ENCODE measurements at regions not wholly inside any gene's neighbourhood (a gene's known extent, or its start where the extent isn't known, plus 50 kb on each side); places are given as distances from the start of the nearest gene placed in this dataset.

DNA sequence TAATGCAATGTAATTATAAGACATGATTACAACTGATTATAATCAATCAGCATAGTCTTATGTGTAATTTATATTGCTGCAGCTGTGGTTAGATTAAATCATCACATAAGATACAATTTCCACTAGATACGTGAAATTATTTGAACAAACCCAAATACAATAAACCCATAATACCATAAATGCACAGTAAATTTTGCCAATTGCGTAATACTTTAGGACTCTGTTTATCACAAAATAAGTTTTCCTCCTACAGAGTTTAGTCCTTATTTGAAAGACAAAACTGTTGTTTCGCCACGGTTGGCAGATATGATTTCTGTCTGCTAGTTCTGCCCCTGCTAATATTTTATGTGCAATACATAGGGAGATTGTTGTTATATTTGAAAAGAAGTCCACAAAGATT is 895.9 kb upstream of the ADGRL4 start:
- H3K4me1 ChIP-seq (ENCODE audit: insufficient read depth, low read length), result no peaks in the 10 kb centered on the region
- no peak overlapping the region for H3K9ac ChIP-seq (ENCODE audit: insufficient read depth, low read depth, low read length)
- FAIRE-seq (no peak), DNase-seq (ENCODE audit: low spot score) (no peak), ATAC-seq (no peak)
- WGBS (ENCODE audit: low lambda C conversion rate), result 18% methylated on average over 4 of the region's 4 CpGs
- no peak overlapping the region for H3K4me2 ChIP-seq (ENCODE audit: low read depth, low read length)
- POLR2A ChIA-PET, result no interaction called here
- H3K79me2 ChIP-seq (ENCODE audit: insufficient read depth, low read length), result no peaks in the 10 kb centered on the region
- CTCF ChIA-PET (ENCODE audit: low intra/inter-chr PET ratio, low total read pairs), result no interaction called here
- H4K20me1 ChIP-seq (ENCODE audit: insufficient read depth, low read length), result no peaks in the 10 kb centered on the region
- no peak overlapping the region for H3K4me3 ChIP-seq (replicated peaks in 1 of 3; ENCODE audit: insufficient read depth in 1 of 3, low read depth in 2 of 3, low read length in 3 of 3)
- intact Hi-C loops (cut with micrococcal nuclease; ENCODE audit: unreplicated experiment), result no loop called here
- H2AFZ ChIP-seq (ENCODE audit: low read length), result no peak overlapping the region
- H3K27me3 ChIP-seq (ENCODE audit: control insufficient read depth in 1 of 2, insufficient read depth in 2 of 2, low read length in 2 of 2), result no peaks in the 10 kb centered on the region
- H3K36me3 ChIP-seq (replicated peaks in 1 of 2; ENCODE audit: control insufficient read depth in 1 of 2, insufficient read depth in 2 of 2, low read length in 2 of 2), result no peaks in the 10 kb centered on the region
- H3K27ac ChIP-seq (ENCODE audit: extremely low read length, insufficient read depth, low read length), result no peak overlapping the region
- H3K9me3 ChIP-seq (ENCODE audit: low read length), result peaks cover 90% of the 10 kb centered on the region
- TF ChIP-seq GATAD1 (CRISPR knock-in tag; IDR thresholded peaks at IDR 0.05) (no peak), CEBPB (IDR thresholded peaks at IDR 0.05; ENCODE audit: borderline replicate concordance, low read depth, low read length) (peak; percentile 55; the same call in 1 of the 2 replicates)
- no TSS peak for BruUV-seq (replicated peaks)
- in situ Hi-C loops (cut with HindIII; ENCODE audit: extremely low pct_ligation_motif_present, low pct_unique_long_range_greater_than_20kb), result no loop called here

DNA sequence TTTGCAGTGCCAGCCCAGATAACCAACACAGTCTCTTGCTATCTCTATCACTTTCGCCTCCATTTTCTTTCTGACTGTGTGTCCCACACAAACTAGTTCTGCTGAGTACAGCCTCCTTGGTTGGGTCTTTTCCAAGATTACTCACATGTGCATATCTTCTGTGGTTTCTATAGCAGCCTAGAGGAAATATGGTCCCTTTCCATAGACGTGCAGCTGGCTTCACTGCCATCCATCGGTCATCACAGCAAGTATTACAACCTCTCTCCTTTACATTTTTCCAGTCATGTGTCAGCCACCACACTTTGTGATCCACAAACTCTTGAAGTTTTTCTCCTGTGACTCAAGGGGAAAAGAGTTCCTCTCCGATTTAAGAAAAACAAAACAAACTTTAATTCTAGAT is 893.4 kb upstream of the ADGRL4 start:
- Histone ChIP-seq H4K20me1 (ENCODE audit: insufficient read depth, low read length) (no peaks in the 10 kb centered on the region), H3K9ac (ENCODE audit: insufficient read depth, low read depth, low read length) (no peak overlapping the region), H3K9me3 (ENCODE audit: low read length) (peaks cover 88% of the 10 kb centered on the region), H3K27me3 (ENCODE audit: control insufficient read depth in 1 of 2, insufficient read depth in 2 of 2, low read length in 2 of 2) (no peaks in the 10 kb centered on the region; a peak in 1 of 5 replicates), H3K27ac (ENCODE audit: extremely low read length, insufficient read depth, low read length) (no peak overlapping the region), H3K4me1 (ENCODE audit: insufficient read depth, low read length) (no peaks in the 10 kb centered on the region), H3K4me3 (replicated peaks in 1 of 3; ENCODE audit: insufficient read depth in 1 of 3, low read depth in 2 of 3, low read length in 3 of 3) (no peak overlapping the region), H2AFZ (ENCODE audit: low read length) (no peak overlapping the region), H3K36me3 (replicated peaks in 1 of 2; ENCODE audit: control insufficient read depth in 1 of 2, insufficient read depth in 2 of 2, low read length in 2 of 2) (no peaks in the 10 kb centered on the region), H3K79me2 (ENCODE audit: insufficient read depth, low read length) (no peaks in the 10 kb centered on the region), H3K4me2 (ENCODE audit: low read depth, low read length) (no peak overlapping the region)
- WGBS (ENCODE audit: low lambda C conversion rate), result 5% methylated on average over 4 of the region's 4 CpGs
- in situ Hi-C loops (cut with HindIII; ENCODE audit: extremely low pct_ligation_motif_present, low pct_unique_long_range_greater_than_20kb), result no loop called here
- POLR2A ChIA-PET, result no interaction called here
- DNase-seq (ENCODE audit: low spot score) (no peak), ATAC-seq (no peak), FAIRE-seq (no peak)
- intact Hi-C loops (cut with micrococcal nuclease; ENCODE audit: unreplicated experiment), result no loop called here
- CTCF ChIA-PET (ENCODE audit: low intra/inter-chr PET ratio, low total read pairs), result no interaction called here
- BruUV-seq (replicated peaks), result no TSS peak
- TF ChIP-seq STAG1 (CRISPR knock-in tag; IDR thresholded peaks at IDR 0.05), result no peak
- no peak for TF ChIP-seq HNRNPH1 (optimal IDR thresholded peaks at IDR 0.05; ENCODE audit: low read depth, low read length)
- no peak for TF ChIP-seq YY1 (IDR thresholded peaks at IDR 0.05; ENCODE audit: insufficient read depth, insufficient replicate concordance, low read depth, low read length)
- TF ChIP-seq, protein P1, sequence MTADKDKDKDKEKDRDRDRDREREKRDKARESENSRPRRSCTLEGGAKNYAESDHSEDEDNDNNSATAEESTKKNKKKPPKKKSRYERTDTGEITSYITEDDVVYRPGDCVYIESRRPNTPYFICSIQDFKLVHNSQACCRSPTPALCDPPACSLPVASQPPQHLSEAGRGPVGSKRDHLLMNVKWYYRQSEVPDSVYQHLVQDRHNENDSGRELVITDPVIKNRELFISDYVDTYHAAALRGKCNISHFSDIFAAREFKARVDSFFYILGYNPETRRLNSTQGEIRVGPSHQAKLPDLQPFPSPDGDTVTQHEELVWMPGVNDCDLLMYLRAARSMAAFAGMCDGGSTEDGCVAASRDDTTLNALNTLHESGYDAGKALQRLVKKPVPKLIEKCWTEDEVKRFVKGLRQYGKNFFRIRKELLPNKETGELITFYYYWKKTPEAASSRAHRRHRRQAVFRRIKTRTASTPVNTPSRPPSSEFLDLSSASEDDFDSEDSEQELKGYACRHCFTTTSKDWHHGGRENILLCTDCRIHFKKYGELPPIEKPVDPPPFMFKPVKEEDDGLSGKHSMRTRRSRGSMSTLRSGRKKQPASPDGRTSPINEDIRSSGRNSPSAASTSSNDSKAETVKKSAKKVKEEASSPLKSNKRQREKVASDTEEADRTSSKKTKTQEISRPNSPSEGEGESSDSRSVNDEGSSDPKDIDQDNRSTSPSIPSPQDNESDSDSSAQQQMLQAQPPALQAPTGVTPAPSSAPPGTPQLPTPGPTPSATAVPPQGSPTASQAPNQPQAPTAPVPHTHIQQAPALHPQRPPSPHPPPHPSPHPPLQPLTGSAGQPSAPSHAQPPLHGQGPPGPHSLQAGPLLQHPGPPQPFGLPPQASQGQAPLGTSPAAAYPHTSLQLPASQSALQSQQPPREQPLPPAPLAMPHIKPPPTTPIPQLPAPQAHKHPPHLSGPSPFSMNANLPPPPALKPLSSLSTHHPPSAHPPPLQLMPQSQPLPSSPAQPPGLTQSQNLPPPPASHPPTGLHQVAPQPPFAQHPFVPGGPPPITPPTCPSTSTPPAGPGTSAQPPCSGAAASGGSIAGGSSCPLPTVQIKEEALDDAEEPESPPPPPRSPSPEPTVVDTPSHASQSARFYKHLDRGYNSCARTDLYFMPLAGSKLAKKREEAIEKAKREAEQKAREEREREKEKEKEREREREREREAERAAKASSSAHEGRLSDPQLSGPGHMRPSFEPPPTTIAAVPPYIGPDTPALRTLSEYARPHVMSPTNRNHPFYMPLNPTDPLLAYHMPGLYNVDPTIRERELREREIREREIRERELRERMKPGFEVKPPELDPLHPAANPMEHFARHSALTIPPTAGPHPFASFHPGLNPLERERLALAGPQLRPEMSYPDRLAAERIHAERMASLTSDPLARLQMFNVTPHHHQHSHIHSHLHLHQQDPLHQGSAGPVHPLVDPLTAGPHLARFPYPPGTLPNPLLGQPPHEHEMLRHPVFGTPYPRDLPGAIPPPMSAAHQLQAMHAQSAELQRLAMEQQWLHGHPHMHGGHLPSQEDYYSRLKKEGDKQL (CRISPR knock-in tag; IDR thresholded peaks at IDR 0.05; ENCODE audit: low read depth), result no peak
- no peak for TF ChIP-seq ZNF160 (CRISPR knock-in tag; IDR thresholded peaks at IDR 0.05)
- TF ChIP-seq, protein P2, sequence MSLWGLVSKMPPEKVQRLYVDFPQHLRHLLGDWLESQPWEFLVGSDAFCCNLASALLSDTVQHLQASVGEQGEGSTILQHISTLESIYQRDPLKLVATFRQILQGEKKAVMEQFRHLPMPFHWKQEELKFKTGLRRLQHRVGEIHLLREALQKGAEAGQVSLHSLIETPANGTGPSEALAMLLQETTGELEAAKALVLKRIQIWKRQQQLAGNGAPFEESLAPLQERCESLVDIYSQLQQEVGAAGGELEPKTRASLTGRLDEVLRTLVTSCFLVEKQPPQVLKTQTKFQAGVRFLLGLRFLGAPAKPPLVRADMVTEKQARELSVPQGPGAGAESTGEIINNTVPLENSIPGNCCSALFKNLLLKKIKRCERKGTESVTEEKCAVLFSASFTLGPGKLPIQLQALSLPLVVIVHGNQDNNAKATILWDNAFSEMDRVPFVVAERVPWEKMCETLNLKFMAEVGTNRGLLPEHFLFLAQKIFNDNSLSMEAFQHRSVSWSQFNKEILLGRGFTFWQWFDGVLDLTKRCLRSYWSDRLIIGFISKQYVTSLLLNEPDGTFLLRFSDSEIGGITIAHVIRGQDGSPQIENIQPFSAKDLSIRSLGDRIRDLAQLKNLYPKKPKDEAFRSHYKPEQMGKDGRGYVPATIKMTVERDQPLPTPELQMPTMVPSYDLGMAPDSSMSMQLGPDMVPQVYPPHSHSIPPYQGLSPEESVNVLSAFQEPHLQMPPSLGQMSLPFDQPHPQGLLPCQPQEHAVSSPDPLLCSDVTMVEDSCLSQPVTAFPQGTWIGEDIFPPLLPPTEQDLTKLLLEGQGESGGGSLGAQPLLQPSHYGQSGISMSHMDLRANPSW (CRISPR knock-in tag; IDR thresholded peaks at IDR 0.05; ENCODE audit: borderline replicate concordance), result no peak
- TF ChIP-seq FOXK2 (IDR thresholded peaks at IDR 0.05), result no peak
- no peak for TF ChIP-seq ZNF232 (CRISPR knock-in tag; IDR thresholded peaks at IDR 0.05; ENCODE audit: borderline replicate concordance)
- TF ChIP-seq CCDC6 (CRISPR knock-in tag; IDR thresholded peaks at IDR 0.05), result no peak
- no peak for TF ChIP-seq NBN (conservative IDR thresholded peaks at IDR 0.05)
- no peak for TF ChIP-seq ZNF225 (CRISPR knock-in tag; IDR thresholded peaks at IDR 0.05)

Data from HepG2 (cell line).